Dedifferentiated amniotic fluid mesenchymal stem cell (primary cell): ENCODE measurements at regions not wholly inside any gene's neighbourhood (a gene's known extent, or its start where the extent isn't known, plus 50 kb on each side); places are given as distances from the start of the nearest gene placed in this dataset.
A peak's percentile ranks its signal among the peaks of the same experiment; 100 is the strongest.

Experiments used
- DNase-seq: peaks from one replicate; pipeline ENCODE4 v3.0.0-alpha.2; 2016; ENCODE audit errors: extremely low spot score

- DNase-seq: no peak
Observed at GRCh38 chr2:118665784-118666529, 181.5 kb downstream of the EN1 start.

DNA sequence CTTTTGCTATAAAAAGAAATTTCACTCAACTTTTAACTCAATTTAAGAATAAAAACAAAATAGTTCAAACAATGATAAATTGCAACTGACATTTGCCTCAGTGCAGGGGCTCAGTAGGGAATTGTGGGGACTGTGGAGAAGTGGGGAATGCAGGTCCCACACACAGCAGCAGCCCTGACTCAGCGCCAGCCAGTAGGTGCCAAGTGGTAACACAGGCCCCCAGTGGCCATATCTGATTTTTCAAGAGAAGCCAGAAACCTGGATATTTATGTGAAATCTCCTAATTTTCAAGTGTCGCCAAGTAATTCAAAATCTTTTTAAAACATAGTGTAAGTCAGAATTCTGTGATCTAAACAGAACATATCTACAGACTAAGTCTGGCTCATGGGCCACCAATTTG lies 186.3 kb downstream of the EN1 start:
- no peak for DNase-seq

GRCh38 chr2:118658596-118659198 lies 188.8 kb downstream of the EN1 start:
- DNase-seq: no peak

GRCh38 chr2:118657466-118657865 lies 190.0 kb downstream of the EN1 start:
- no peak for DNase-seq

GRCh38 chr2:118654945-118655344 lies 192.5 kb downstream of the EN1 start:
- peak; percentile 31 for DNase-seq

DNA sequence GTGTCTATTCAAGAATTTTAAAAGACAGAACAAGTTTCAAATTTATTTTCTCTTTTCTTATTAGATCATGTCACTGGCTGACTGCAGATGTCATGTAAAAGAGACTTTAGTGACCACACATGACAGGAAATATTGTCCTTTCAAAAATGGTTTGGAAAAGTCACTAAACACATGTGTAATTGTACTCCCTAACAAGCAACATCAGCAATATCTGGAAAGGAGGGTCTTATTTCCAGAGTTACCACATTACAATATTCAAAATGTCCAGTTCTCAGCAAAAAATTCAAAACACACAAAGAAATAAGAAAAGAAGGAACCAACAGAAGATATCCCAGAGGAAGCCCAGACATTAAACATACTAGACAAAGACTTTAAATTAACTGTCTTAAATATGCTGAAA lies 197.1 kb downstream of the EN1 start:
- no peak for DNase-seq

GRCh38 chr2:118645876-118646275 lies 201.6 kb downstream of the EN1 start:
- no peak for DNase-seq

DNA sequence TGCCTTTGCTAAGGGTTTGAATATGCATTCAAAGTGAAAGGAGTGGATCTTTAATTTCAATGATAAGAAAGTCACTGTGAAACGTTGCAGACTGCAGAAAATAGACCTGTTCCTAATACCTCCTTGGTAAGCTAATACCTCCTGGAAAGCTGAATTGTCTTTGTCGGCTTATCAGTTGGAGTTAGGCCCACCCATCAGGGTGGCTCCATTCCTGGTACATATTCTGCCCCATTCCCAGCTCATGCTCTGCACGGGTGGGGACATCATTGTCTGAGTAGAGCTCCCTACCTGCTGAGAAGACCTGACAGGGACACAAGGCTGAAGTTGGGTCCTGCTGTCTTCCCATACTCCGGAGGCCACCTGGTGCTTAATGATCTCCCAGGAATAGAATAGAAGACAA lies 203.3 kb downstream of the EN1 start:
- DNase-seq: no peak

DNA sequence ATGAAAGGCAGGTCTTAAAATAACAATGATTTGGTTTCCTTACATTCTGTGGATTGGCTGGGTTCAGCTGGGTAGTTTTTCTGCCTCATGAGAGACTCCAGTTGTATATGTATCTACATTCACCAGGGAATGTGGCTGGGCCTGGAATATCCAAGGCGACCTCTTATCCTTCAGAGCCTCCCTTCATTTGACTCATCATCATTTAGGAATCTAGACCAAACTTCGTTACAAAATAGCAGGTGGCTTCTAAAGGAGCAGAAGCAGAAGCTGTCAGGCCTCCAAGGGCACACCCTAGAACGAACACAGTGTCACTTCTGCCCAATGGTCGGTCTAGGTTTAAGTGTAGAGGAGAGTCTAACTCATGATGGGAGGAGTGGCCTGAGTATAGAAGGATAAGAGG lies 204.2 kb downstream of the EN1 start:
- no peak for DNase-seq

GRCh38 chr2:118642501-118642900 lies 204.9 kb downstream of the EN1 start:
- DNase-seq: no peak

GRCh38 chr2:118641711-118642110 lies 205.7 kb downstream of the EN1 start:
- no peak for DNase-seq

- no peak for DNase-seq
Observed at GRCh38 chr2:118639371-118639770, 208.1 kb downstream of the EN1 start.

- no peak for DNase-seq
Observed at GRCh38 chr2:118638453-118638852, 209.0 kb downstream of the EN1 start.

GRCh38 chr2:118635891-118636290 lies 211.6 kb downstream of the EN1 start:
- DNase-seq: no peak

DNA sequence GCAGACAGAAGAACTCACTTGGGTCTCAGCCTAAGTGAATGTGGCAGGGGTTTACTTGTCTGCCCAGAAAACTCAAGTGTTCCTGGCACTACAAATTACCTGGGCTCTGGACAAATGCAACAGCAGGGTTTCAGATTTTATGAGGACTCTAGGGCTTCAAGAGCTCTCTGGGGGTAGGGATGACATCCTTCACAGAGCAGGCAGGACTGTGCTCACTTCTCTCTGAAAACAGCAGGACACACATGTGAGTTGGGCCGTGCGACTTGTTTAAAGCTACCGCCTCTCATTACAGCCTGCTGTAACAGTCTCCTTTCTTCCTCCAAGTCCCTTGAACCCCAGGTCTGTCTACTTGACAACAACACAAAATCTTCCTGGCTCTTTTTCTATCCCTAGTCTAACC lies 212.6 kb downstream of the EN1 start:
- DNase-seq: no peak

DNA sequence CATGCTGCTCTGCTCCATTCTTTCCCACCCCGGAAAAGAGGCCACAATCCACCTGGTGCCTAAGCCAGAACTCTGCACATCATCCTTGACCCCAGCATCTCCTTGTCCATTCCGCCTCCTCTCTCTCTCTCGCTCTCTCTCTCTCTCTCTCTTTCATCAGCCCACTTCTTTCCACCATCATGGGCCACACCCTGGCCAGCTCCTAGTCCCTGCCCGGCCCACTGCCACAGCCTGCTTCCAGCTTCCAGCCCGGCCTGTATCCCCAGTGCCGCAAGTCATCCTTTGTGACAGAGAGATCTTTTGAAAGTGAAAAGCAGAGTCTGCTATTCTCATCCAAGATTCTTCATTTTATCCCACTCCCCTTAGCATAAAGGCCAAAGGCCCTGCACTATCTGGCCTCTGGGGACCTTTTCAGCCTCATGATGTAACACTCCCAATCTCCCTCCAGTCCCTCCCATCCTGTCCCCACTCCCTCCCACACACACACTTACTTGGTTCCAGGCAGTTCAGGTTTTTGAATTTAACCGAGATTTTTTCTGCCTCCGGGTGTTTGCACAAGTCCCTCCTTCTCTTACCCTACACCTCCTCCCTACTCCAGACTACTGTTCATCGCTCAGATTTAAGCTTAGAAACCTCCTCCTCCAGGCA lies 214.0 kb downstream of the EN1 start:
- no peak for DNase-seq

- no peak for DNase-seq
Observed at GRCh38 chr2:118632921-118633320, 214.5 kb downstream of the EN1 start.

- no peak for DNase-seq
Observed at GRCh38 chr2:118627156-118627555, 220.3 kb downstream of the EN1 start.

DNA sequence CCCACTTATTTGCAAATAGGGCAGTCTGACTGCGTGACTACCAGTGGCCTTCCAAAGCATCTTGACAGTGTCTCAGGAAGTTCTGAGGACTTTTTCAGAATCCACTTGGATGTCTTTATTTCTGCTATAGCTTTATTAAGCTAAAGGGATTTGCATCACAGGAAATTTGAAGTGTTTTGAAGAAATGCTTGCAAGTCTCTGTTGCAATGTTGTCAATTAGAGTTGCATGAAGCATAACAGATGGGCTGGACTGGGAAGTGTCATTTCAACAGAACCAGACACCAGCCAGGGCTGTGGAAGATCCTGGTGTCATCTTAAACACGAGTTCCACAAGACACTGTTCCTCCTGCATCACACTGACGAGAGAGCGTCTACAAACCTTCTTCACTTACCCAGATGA lies 224.5 kb downstream of the EN1 start:
- DNase-seq: no peak

DNA sequence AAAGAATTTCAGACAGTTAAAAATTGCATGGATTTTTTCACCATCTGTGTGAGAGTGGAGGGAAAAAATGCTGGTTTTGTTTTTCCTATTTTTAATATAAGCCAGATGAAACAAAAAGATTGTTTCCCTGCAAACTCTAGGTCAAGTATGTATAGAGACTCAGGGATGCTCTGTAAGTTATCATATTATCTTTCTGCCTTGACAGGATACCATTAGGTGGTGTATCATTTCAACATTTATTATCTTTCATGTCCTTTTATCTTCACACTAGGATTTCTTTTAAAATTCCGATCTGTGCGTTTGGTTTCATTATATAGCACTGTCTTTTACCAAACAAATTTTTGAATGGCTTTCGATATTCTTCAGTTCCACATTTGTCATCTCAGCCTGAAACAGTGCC lies 225.3 kb downstream of the EN1 start:
- DNase-seq: no peak

DNA sequence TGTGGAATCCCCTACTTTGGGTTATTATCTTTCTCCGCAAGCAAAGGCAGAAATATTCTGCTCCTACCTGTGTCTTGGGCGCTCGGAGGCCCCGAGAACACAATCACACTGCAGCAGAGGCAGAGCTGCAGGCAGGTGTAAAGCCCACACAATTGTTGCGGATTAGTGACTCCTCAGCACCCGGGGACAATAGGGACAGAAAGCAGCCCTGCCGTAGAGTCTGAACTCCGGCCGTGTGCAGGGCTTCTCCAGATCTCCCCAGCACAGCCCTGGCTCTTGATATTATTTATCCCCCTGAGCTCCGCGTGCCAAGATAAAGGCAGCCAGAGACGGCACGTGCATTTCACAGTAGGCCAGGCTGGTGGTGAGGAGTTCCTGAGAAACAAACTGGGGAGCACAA lies 229.2 kb downstream of the EN1 start:
- no peak for DNase-seq

DNA sequence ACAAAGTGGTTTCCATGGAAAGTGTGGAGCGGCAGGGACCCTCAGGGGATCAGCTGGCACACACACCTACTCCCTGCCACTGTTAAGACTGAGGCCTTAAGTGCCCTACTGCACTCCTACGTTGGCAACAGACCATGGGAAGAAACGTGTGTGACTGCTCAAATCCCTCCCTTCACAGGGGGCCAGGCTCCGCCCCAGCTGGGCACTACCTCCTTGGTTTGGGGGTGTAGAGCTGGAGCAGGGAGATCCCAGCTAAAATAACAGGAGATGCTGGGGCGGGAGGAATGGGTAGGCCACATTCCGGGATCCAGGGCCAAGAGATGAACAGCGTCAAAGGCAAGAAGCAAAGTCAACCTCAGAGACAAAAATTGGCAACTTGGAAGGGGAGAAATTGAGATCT lies 231.0 kb downstream of the EN1 start:
- no peak for DNase-seq

GRCh38 chr2:118614841-118615271 lies 232.6 kb downstream of the EN1 start:
- no peak for DNase-seq
